Fibroblast of skin of right quadriceps (primary cell): ENCODE measurements at regions not wholly inside any gene's neighbourhood (a gene's known extent, or its start where the extent isn't known, plus 50 kb on each side); places are given as distances from the start of the nearest gene placed in this dataset.

Experiments used
- DNase-seq: peaks from one replicate; pipeline ENCODE4 v3.0.0-alpha.2; 2013

DNA sequence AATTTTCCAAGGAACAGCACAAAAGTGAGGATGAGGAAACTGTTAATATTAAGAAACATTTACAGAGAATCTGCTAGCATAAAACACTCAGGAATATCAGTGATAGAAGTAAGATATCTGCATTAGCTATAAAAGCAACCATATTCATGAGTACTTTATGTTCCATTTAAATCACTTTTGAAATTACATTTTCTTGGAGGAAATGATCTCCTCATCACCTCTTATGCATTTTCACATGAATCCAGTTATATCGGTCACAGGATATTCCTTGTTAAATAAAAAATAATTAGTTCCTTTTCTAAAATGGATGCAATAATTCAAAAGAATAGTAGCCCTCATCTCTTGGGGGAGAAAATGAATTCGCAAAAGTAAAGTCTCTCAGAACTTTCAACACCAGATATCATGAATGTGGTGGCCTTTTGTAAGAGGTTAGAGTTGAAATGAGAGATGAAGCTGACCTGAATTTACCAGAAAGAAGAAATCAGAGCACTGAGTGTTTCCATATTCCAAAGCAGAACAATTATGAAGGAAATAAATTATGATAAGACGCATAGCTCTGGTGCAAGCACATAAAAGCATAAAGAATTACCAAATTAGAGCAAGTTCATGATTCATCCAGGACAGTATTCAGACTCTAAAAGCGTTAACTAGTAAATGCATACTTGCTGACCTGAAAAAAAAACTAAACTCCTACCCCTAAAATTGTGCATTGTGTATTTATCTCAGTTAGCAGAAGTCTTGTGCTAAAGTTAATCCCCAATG lies 321.9 kb upstream of the CCDC54 start:
- no peak for DNase-seq

DNA sequence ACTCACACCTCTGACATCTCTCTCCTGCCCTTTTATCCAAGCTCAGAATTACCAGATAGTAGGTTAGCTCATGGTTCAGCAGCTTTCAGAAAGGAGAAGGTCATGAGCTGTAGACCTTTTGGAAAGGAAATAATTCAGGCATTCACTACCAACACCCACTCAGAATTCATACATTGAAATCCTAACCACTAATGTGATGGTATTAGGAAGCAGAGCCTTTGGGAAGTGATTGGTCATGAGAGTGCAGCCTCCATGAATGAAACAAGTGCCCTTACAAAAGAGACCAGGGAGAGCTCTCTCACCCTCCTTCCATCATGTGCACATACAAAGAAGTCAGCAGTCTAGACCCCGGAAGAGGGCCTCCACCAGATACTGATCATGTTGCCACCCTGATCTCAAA lies 315.8 kb upstream of the CCDC54 start:
- DNase-seq: no peak

DNA sequence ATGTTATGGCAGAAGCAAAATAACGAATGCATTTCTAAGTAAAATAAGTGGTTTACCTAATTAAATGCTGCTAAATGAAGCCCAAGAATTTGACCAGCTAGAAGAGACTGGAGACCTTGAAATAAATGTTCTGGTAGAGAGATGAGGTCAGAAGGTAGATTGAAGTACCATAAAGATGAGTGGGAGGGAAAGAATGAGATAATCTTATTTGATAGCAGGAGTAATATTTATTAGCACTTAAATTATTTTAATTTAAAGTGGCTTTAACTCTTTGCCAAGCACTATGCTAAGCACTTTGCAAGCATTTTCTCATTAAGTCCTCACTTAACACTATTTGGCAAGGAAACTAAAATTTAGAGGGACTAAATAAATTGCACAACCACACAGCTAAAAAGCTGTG lies 314.9 kb upstream of the CCDC54 start:
- no peak for DNase-seq

DNA sequence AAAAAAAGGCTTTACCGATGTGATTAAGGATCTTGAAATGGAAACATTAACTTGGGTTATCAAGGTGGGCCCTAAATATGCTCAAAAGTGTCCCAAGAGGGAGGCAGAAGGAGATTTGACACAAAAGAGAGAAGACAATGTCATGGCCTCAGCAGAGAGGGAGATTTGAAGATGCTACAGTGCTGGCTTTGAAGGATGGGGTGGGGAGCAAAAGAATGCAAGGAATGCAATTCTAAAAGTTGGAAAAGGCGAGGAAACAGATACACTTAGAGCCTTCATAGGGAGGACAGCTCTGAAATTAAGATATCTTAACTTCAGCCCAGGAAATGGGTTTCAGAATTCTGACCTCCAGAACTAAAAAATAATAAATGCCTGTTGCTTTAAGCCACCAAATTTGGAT lies 314.5 kb upstream of the CCDC54 start:
- DNase-seq: peak; percentile 46

DNA sequence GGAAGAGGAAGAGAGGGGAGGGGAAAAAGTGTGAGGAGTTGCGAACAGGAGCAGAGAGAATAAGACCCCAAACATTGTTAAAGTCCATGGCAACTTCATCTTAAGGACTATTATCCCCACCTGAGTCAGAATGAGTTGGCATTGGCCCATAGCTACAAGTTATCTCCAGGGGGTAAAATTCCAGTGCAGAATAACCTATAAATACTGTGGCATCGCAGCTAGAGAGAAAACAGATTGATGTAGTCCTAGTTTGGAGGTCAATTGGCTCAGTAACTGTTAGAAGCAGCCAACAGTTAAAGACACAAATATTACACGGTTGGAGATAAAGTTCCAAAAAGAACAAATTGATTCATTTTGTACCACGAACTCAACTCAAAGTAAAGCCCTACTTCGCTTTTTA lies 313.9 kb upstream of the CCDC54 start:
- DNase-seq: peak; percentile 60

DNA sequence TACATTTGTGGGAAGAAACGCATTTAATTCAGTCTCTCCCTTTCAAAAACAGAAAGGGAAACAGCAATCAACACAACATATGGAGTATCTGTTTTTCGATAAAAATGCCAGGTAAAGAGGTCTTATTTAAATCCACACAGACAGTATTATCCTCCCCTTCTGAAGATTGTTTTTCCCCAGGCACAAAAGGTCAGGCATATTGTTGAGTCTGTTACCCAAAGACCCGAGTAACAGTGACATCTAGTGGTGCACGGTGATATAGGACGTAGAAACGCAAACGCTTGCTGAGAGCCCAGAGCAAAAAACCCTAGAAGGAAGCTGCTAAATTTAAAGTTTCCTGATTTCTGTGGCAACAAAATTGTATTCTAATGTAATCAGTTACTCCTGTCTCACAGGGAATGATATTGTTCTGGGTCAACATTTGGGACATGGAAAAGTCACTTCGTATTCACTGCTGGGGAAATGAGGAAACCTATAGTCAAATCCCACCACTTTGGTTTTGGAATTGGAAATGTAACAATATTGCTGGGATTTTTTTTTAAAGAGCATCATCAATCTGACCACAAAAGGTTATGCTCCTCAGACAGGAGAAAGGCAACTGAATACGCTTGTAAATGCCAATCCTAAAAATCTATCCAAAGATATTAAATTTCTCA lies 312.7 kb upstream of the CCDC54 start:
- DNase-seq: peak; percentile 82

DNA sequence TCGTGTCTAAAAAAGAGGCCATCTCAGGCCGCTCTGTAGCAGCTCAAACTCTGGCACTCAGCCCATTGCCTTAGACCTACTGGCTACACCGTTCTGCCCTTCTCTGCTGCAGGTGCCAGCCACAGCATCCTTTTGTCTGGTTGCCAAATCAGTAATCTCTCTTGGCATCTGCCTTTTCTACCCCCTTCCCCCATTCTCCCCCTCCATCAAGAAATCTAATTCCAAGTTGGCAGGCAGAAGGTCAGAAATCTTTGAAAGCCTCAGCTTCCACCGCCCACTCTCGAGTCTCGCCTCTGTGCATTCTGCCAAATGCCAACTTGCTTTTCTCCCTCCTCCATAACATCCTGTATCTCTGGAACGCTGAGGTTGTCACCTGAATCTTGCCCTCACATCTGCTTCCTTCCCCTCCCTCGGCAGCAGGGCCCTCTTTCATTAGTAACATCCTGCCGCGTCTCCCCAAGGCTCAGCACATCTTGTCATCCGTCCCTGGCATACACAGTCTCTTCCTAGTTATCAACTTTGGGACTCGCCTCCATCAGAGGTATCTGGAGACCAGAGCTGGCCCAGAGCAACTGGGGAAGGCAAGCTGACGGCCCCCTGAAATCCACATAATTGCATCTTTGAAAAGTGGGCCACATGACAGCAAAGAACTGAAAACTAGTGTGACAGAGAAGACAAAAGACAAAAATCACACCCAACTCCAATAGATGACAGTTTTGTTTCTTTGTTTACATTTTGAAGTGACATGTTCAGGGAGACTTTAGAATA lies 312.0 kb upstream of the CCDC54 start:
- DNase-seq: no peak

DNA sequence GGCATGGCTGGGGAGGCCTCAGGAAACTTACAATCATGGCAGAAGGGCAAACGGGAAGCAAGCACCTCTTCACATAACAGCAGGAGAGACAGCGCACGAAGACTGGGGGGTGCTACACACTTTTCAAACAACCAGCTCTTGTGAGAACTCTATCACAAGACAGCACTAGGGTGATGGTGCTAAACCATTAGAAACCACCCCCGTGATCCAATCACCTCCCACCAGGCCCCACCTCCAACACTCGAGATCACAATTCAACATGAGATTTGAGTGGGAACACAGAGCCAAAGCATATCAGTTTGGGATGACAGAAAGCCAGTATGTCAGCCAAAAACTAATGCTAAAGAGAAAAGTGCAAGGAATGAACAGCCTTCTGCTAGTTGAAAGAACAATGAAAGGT lies 309.8 kb upstream of the CCDC54 start:
- DNase-seq: no peak

DNA sequence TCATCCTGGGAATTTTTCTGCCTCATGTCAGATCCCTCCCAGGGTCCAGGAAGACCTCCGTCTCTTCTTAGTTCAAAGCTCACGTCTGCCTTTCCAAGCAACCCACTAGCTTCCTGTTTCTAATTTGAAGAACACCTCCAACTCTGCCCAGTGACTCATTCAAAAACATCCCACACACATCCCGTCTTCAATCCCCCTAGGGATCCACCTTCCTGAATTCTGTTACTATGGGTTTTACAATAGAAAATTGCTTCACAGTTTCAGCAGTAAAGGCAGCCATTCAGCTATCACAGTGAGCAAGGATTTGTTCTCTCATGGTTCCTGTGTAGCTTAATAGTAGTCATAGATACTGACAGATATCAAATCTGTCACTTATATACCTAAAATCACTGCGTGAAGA lies 308.3 kb upstream of the CCDC54 start:
- peak; percentile 95 for DNase-seq

DNA sequence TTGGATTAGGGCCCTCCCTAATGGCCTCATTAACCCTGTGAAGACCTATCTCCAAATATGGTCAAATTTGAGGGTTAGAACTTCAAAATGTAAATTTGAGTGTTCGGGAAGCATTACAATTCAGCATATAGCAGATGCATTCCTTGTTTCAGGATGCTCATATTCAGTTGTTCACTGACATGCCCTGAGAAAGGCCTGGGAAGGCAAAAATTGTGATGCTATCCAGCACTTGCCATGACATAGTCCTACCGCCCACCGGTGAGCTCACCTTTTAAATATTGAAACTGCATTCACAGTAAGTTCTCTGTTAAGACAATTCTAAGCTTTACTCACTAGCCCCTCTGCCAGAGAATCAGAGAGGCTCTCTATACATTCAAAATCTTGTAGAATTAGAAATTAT lies 300.3 kb upstream of the CCDC54 start:
- no peak for DNase-seq

DNA sequence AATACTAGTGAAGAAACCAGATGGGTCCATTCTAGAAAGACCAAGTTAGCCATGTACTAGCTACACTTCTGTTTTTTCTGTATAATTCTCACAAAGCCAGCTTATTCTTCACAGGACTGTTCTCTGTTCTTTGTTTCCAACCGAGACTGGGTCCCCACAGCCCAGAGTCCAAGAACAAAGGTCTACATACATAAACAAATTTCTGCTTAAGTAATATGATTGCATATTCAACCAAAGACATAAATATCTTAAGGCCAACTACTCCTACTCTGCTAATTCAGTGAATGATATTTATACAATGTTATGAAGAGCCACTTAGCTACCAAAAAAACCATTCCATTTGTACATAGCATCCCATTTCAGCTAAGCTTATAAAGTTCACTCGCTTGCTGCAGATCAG lies 299.8 kb upstream of the CCDC54 start:
- DNase-seq: no peak

DNA sequence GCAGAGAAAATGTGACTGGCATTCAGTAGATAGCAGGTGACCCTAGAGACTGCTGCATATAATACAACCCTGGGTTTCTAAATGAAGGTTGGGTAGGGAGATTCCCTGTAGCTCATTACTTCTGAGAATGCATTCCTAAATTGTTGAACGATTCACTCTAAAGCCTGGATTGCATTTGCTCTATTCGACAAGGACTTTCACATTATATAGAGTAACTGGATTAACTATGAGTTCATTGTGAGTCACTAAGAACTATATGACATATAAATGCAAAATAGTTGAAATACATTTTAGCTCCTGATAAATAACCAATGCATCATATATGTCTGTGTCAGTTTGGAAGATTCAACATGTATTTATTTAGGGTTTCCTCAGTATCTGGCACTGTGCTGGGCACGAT lies 294.7 kb upstream of the CCDC54 start:
- DNase-seq: peak; percentile 68

DNA sequence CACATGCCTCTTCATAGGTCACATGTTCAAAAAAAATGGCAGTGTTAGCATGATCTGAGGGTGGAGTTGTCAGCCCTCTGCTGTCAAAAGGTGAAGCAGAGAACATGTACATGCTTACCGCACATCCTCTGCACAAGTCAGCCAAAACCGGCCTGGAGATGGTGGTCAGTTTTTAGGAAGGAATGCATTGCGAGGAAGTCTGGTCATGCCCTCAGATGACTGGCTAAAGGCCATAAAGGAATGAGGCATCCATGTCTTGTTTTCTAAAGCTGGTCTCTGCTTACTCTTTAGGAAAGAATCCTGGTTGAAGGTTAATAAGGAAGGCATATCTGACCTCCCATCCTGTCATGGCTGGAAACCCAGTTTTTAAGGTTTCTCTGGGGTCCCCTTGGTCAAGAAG lies 292.0 kb upstream of the CCDC54 start:
- DNase-seq: peak; percentile 8

DNA sequence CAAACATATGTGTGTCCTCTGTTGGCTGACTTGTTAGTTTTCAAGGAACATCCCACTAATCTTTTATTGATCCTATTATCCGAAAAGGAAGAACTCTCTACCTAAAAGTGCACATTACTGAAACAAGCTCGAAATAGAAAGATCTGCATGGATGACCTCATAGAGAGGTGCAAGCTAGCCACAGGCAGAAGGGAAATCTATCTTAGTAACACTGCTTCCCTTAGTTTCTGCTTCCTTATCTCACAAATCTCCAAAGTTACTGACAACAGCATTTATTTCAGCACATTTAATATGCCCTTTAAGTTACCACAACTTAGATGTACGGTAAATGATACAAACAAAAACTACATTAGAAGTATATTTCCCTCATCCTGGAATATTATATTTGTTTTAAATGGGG lies 285.1 kb upstream of the CCDC54 start:
- DNase-seq: no peak

DNA sequence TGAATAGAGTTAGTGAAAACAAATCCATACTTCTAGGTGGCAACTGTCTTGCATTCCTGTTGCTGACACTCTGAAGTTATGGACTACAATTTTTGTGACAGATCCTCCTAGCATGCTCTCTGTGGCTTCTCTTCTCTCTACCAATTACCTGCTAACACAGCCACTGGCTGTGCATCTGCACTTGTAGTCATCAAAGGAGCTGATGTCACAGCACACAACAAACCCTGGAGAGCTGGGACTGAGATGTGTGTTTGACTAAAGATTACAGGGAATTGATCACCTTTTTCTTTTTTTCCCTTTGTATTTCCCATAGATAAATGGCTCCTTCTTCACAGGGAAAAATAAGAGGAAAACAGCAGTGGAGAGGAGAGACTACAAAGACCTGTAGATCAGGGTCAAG lies 278.4 kb upstream of the CCDC54 start:
- DNase-seq: no peak

DNA sequence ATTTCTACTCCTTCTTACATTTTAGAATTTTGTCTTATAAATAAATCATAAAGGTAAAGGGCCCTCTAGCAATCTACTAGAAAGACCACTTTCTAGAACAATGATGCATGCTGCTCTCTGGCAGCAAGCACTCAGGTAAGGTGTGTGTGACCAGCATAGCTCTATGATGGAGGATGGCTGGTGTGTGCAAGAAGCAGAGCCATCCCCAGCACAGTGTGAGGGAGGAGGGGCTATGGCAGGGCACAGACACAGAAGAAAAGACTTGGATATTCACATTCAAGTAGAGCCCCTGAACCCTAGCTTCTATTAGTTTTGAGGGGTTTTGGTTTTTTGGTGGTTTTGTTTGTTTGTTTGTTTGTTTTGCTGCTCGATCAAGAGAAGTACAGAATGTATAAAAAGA lies 277.1 kb upstream of the CCDC54 start:
- no peak for DNase-seq

DNA sequence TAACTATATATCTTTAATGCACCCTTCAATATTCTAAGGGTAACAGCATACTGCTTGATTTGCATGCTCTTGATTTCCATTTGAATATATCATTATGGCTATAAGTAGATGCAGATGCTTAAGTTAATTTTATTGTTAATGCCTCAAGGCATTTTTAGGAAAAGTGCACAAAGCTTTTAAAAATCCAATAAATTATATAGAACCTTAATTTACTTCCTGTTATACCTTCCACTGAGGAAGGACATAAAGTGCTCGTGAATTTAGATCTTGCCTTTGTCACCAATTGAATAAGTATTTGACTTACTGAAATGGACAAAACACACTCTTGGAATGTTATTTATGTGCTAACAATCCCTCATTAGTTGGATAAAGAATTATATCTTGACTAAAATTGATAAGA lies 276.7 kb upstream of the CCDC54 start:
- no peak for DNase-seq

DNA sequence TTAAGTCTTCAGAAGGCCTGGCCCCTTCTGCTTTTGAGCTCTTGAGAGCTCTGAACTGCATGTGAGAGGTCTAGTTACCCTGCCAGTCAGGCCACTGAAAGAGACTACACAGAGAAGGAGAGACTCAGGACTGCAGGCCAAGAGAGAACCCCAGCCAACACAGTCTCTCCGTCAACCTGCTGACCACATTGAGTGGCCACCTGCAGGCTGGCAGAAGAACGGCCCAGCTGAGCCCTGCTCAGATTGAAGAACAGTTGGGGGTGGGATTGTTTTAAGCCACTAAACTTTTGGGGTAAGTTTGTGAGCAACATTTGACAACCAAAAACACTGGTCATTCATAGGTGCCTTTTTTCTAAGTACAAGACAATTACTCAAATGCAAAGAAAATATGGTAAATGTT lies 273.5 kb upstream of the CCDC54 start:
- no peak for DNase-seq

DNA sequence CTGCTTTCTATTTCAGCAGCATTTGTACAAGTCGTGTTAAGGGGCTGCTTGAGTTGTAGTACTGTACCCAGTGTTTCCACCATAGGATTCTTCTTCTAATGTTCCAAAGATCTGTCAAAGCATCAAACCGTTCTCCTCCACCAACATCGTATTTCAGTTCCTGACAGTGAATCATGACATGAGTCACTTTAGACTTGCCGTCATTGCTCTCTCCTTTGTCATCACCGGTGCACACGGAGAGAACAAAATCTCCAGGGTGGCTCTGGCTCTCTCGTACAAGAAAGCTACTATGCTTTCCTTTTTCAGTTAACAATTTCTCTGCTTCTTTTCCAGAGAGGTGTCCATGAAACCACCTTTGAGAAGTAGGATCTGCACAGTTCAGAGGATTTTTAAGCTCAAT lies 270.9 kb upstream of the CCDC54 start:
- peak; percentile 45 for DNase-seq

DNA sequence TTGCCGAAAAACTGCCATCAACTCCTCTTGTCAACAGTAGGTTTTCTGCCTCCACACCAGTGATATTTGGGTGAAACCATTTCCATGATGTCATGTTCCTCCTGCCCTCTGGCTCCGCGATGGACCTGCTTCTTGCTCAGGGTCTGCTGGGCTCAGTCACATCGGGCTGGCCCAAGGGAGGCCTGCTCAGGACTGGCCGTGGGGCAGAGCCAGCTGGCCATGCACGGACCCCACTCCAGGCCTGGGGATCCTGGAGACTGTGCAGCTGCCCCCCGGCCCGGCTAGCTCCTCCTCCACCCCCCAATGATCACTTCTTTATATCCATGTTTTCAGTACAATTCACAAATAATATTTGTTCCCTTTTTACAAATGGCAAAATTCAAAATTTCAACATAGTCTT lies 270.3 kb upstream of the CCDC54 start:
- DNase-seq: no peak

DNA sequence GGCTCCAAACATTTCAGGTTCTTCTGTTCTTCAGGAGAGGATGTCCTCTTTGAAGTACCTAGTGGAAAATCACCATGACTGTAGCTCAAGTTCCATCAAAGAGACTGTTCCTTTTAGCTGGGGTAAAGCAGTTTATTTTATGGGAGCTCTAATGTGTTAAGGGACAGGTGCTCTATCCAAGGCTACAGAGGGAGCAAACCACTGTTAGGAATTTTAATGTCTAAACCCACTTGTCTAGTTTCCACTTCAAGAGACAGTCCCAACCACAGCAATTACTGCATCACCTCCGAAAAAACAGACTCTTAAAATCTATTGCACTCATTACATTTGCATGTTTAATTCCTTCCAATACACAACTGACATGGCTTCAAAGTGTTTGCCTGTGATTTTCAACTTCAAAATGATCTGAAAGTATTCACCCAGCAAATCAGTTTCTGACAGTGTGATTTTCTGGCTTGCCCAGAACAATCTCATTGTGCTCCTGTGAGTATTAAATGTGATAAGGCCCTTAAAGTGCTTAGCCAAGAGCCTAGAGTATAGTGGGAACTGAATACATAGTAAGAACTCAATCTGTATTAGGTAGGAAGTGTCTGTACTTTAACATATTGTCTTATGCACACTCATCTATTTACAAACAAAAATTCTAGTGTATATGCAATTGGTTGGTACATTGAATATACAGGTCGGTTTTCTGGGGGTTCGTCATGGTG lies 266.5 kb upstream of the CCDC54 start:
- DNase-seq: no peak

DNA sequence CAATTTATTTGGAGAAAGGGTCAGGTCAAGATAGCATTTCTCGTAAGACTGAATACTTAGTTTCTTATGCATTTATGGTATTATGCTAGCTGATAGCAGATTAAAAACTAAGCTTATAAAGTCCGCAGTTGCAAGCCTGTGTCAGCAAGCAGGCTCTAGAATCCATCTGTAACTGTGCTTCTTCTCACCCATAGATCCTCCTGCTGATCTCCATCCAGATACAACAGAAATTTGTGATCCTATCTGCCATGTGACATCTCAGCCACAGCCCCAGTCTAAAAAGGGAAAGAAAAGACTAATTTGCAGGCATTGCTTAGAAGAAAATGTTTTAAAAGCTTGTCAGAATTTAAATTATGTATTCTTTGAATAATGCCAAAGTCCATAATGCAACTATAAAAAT lies 265.4 kb upstream of the CCDC54 start:
- no peak for DNase-seq

DNA sequence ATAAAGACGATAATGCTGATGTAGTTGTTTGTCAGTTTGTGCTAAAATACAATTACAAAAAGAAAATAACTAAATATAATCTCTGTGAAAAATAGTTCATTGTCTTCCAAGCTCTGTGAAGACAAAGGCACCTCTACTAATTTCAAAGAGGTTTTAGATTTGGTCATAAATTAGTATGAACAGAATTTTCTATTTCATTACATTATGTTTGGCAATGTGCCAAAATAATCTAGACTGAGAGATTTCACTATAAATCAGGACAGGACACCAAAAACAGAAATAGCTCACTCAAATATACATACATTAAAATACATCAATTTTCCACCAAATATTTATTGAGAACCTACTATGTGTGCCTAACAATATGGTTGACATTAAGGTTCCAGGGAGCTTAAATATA lies 264.9 kb upstream of the CCDC54 start:
- DNase-seq: no peak

DNA sequence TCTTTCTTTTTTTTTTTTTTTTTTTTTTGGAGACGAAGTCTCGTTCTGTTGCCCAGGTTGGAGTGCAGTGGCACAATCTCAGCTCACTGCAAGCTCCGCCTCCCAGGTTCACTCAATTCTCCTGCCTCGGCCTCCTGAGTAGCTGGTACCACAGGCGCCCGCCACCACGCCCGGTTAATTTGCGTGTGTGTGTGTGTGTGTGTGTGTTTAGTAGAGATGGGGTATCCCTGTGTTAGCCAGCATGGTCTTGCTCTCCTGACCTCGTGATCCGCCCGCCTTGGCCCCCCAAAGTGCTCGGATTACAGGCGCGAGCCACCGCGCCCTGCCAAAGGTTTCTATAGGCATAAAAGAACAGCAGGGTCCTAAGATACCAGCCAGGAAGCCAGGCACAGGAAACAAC lies 261.0 kb upstream of the CCDC54 start:
- DNase-seq: no peak
